K562 (cell line): ENCODE measurements at regions not wholly inside any gene's neighbourhood (a gene's known extent, or its start where the extent isn't known, plus 50 kb on each side); places are given as distances from the start of the nearest gene placed in this dataset.

ENCODE experiments used
- ATAC-seq: fragments of 200-7000 bp; cut with Tn5 transposase; 3 replicates; pipeline ENCODE4 v1.9.1; 2020; ENCODE audit warnings: moderate library complexity
- BruUV-seq: library from RNA; stranded (reverse); fragments of 400-500 nt; replicated peaks from 2 replicates; lab custom pipeline; 2021; lab: Mats Ljungman, UMichigan
- CTCF ChIA-PET: fragments of 300-600 bp; formaldehyde crosslinking; extraction: SDS; loops from one replicate; lab custom pipeline; 2021; ENCODE audit warnings: low intra/inter-chr PET ratio; lab: Yijun Ruan, JAX
- POLR2A ChIA-PET: fragments of 300-600, 350-650 bp; sonication (Branson Sonifier 250); formaldehyde crosslinking; extraction: SDS; loops from one replicate; lab custom pipeline; 2021; ENCODE audit warnings: antibody characterized with exemption, inconsistent platforms; lab: Yijun Ruan, JAX
- DNase-seq, 4 experiments: peaks; one replicate each; pipeline versions ENCODE4 v3.0.0 to v3.0.0-alpha.2; 2011 to 2018; ENCODE audit warnings: low spot score in 3 of 4, mixed read lengths in 3 of 4; ENCODE audit errors: extremely low read depth in 1 of 4
- FAIRE-seq: peaks from 2 replicates; lab custom pipeline; 2011; peaks lifted over from hg19 to GRCh38; lab: Jason Lieb, UNC
- H2AFZ ChIP-seq: 2 replicates; pipeline ENCODE4 v1.6.0; 2011; ENCODE audit warnings: low read depth, low read length, control low read depth, inconsistent platforms
- H3K27ac ChIP-seq: fragments of 200-600 bp; 3 replicates; pipeline ENCODE4 v1.8.0; 2011; ENCODE audit warnings: low read depth, mild to moderate bottlenecking, control low read depth, inconsistent platforms, low read length, moderate library complexity, mixed read lengths; ENCODE audit errors: extremely low read depth
- H3K27me3 ChIP-seq, 2 experiments: fragments of 300-600 bp in 1 of 2; 2 replicates in 1 of 2; 3 replicates in 1 of 2; pipeline versions ENCODE4 v1.6.0 to v1.8.0; 2011; ENCODE audit warnings: inconsistent platforms in 2 of 2, low read length in 2 of 2, mild to moderate bottlenecking in 1 of 2, mixed read lengths in 1 of 2, moderate library complexity in 1 of 2; ENCODE audit not compliant: control insufficient read depth in 2 of 2, insufficient read depth in 2 of 2
- H3K36me3 ChIP-seq: fragments of 300-600 bp; 3 replicates; pipeline ENCODE4 v1.8.0; 2011; ENCODE audit warnings: mild to moderate bottlenecking, low read length, inconsistent platforms; ENCODE audit not compliant: control insufficient read depth, insufficient read depth
- H3K4me1 ChIP-seq, 2 experiments: fragments of 200-600 bp in 1 of 2; replicated peaks in 1 of 2; 2 replicates in 1 of 2; 3 replicates in 1 of 2; pipeline versions ENCODE4 v1.5.1 to v1.8.0; 2011; ENCODE audit warnings: inconsistent platforms in 2 of 2, low read length in 2 of 2, mild to moderate bottlenecking in 1 of 2, mixed read lengths in 1 of 2, moderate library complexity in 1 of 2; ENCODE audit not compliant: control insufficient read depth in 2 of 2, insufficient read depth in 2 of 2
- H3K4me2 ChIP-seq: 2 replicates; pipeline ENCODE4 v1.6.1; 2011; ENCODE audit warnings: low read length, control low read depth, inconsistent platforms, mixed read lengths; ENCODE audit not compliant: insufficient read depth
- H3K4me3 ChIP-seq: fragments of 200-600 bp; sonication (generic), shearing (Covaris generic); 2 replicates; pipeline ENCODE4 v1.5.1; 2016; ENCODE audit warnings: control low read depth, inconsistent platforms
- H3K79me2 ChIP-seq: fragments of 200-600 bp; 3 replicates; pipeline ENCODE4 v1.8.0; 2011; ENCODE audit warnings: low read length, inconsistent platforms; ENCODE audit not compliant: control insufficient read depth, insufficient read depth
- H3K9ac ChIP-seq, 2 experiments: 2 replicates each; pipeline versions ENCODE4 v1.6.0 to v1.6.1; 2011; ENCODE audit warnings: low read depth in 2 of 2, low read length in 2 of 2, control low read depth in 1 of 2, inconsistent platforms in 1 of 2, mild to moderate bottlenecking in 1 of 2, mixed read lengths in 1 of 2; ENCODE audit not compliant: insufficient read depth in 1 of 2
- H3K9me1 ChIP-seq: one replicate; pipeline ENCODE4 v1.6.0; 2011; ENCODE audit warnings: inconsistent platforms, mild to moderate bottlenecking, low read length, moderate library complexity; ENCODE audit not compliant: control insufficient read depth, insufficient read depth
- H3K9me3 ChIP-seq: replicated peaks from 2 replicates; pipeline ENCODE4 v1.5.1; 2011; ENCODE audit warnings: low read depth, low read length, inconsistent platforms; ENCODE audit not compliant: control insufficient read depth, insufficient read depth
- H4K20me1 ChIP-seq: replicated peaks from 2 replicates; pipeline ENCODE4 v1.6.1; 2011; ENCODE audit warnings: low read length, inconsistent platforms, mixed read lengths; ENCODE audit not compliant: control insufficient read depth, insufficient read depth
- NR4A1 ChIP-seq, 2 experiments: fragments of 250-450 bp in 1 of 2; fragments of 450-650 bp in 1 of 2; sonication (Bioruptor Pico) in 1 of 2; IDR thresholded peaks; 2 replicates each; pipeline versions ENCODE4 v1.4.0 to v1.6.1; 2016 to 2020; ENCODE audit warnings: mild to moderate bottlenecking in 2 of 2, missing compliant biosample characterization in 1 of 2, missing genetic modification characterization in 1 of 2, moderate library complexity in 1 of 2
- TOE1 ChIP-seq, 2 experiments: fragments of 450-650 bp in 1 of 2; sonication (generic) in 1 of 2; formaldehyde crosslinking in 1 of 2; IDR thresholded peaks; 2 replicates each; pipeline versions ENCODE4 v1.7.1 to v1.8.0; 2016 to 2022; ENCODE audit warnings: borderline replicate concordance in 2 of 2, mild to moderate bottlenecking in 2 of 2, antibody characterized with exemption in 1 of 2, inconsistent platforms in 1 of 2, low read depth in 1 of 2, missing genetic modification reagents in 1 of 2, moderate library complexity in 1 of 2
- ZNF583 ChIP-seq: fragments of 250-450 bp; sonication (Bioruptor Pico); IDR thresholded peaks from 2 replicates; pipeline ENCODE4 v1.4.0; 2020
- WGBS: fragments of 100-300 bp; shearing (Covaris generic); methylation state at CpG from one replicate; pipeline ENCODE4 v1.1.6; 2016; ENCODE audit warnings: low coverage, mixed read lengths; ENCODE audit not compliant: insufficient coverage; ENCODE audit errors: missing lambda C conversion rate; 5-methylcytosine and 5-hydroxymethylcytosine counted together
- in situ Hi-C: fragments of 300-500 bp; cut with MboI; formaldehyde crosslinking; loops from 4 replicates; pipeline ENCODE4 v1.15.0; 2018; ENCODE audit warnings: inconsistent platforms, mixed read lengths
- intact Hi-C: fragments of 100-400 bp; cut with micrococcal nuclease; formaldehyde crosslinking; loops from 2 replicates; pipeline ENCODE4 v1.14.2; 2022
- TF ChIP-seq, protein P1 (sequence below): sonication (generic); IDR thresholded peaks from 2 replicates; pipeline ENCODE4 v1.6.1; 2016

GRCh38 chr6:28767133-28767532, 156.7 kb downstream of the TRIM27 start:
- Histone ChIP-seq H3K4me2 (no peak overlapping the region), H3K27ac (no peak overlapping the region), H3K27me3 (no peaks in the 10 kb centered on the region), H3K4me1 (peaks cover 14 to 24% of the 10 kb centered on the region in 2 experiments; a peak in 4 of 5 replicates), H2AFZ (peak overlapping the region; percentile 21; the same call in 1 of the 2 replicates), H3K79me2 (no peaks in the 10 kb centered on the region), H3K9me1 (no peaks in the 10 kb centered on the region), H3K9me3 (no peaks in the 10 kb centered on the region)
- no peak for ATAC-seq
- 61% methylated on average over 4 of the region's 4 CpGs for WGBS
- CTCF ChIA-PET, result no interaction called here
- intact Hi-C loops, result no loop called here
- TF ChIP-seq, protein P1, sequence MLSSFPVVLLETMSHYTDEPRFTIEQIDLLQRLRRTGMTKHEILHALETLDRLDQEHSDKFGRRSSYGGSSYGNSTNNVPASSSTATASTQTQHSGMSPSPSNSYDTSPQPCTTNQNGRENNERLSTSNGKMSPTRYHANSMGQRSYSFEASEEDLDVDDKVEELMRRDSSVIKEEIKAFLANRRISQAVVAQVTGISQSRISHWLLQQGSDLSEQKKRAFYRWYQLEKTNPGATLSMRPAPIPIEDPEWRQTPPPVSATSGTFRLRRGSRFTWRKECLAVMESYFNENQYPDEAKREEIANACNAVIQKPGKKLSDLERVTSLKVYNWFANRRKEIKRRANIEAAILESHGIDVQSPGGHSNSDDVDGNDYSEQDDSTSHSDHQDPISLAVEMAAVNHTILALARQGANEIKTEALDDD, result peak; percentile 76
- TF ChIP-seq ZNF583, result no peak
- TF ChIP-seq, all 486 proteins: peak for 1
- DNase-seq (no peak), FAIRE-seq (no peak)
- POLR2A ChIA-PET, result interaction anchor here (0.7 to 1.2 kb wide), 3 partner anchors 9 to 71 kb away, joined by 3 to 5 read pairs (median 3); no protein-coding TSS in a partner anchor
- Histone ChIP-seq H3K9ac (no peak overlapping the region), H4K20me1 (no peaks in the 10 kb centered on the region), H3K4me3 (no peak overlapping the region), H3K36me3 (no peaks in the 10 kb centered on the region)
- BruUV-seq, result no TSS peak
- in situ Hi-C loops, result no loop called here

GRCh38 chr6:28767691-28768090, 156.1 kb downstream of the TRIM27 start:
- TF ChIP-seq NR4A1 (CRISPR knock-in tag; IDR thresholded peaks at IDR 0.05) (no peak), NR4A1 (tag; IDR thresholded peaks at IDR 0.05) (no peak), TOE1 (IDR thresholded peaks at IDR 0.05; ENCODE audit: borderline replicate concordance) (no peak), TOE1 (CRISPR knock-in tag; IDR thresholded peaks at IDR 0.05; ENCODE audit: borderline replicate concordance, low read depth) (no peak)
- TF ChIP-seq, protein P1, result peak; percentile 9; the same call in 1 of the 2 replicates
- no peaks in the 10 kb centered on the region for H3K36me3 ChIP-seq
- H3K9me1 ChIP-seq, result no peaks in the 10 kb centered on the region
- no peak overlapping the region for H3K4me2 ChIP-seq
- 42% methylated on average over 5 of the region's 5 CpGs for WGBS
- CTCF ChIA-PET, result no interaction called here
- in situ Hi-C loops (no loop called here), intact Hi-C loops (no loop called here)
- no peaks in the 10 kb centered on the region for H4K20me1 ChIP-seq
- ATAC-seq (no peak), FAIRE-seq (no peak), DNase-seq (no peak)
- POLR2A ChIA-PET, result interaction anchor here (0.6 to 3.2 kb wide), 2 partner anchors 9 to 27 kb away, joined by 3 to 33 read pairs; no protein-coding TSS in a partner anchor
- H2AFZ ChIP-seq, result no peak overlapping the region
- no peaks in the 10 kb centered on the region for H3K27me3 ChIP-seq
- no peaks in the 10 kb centered on the region for H3K9me3 ChIP-seq
- no peak overlapping the region for H3K4me3 ChIP-seq
- peaks cover 17 to 30% of the 10 kb centered on the region in 2 experiments; a peak in 4 of 5 replicates for H3K4me1 ChIP-seq
- no TSS peak for BruUV-seq
- H3K9ac ChIP-seq, result no peak overlapping the region
- no peak overlapping the region for H3K27ac ChIP-seq
- no peaks in the 10 kb centered on the region for H3K79me2 ChIP-seq
